Right cardiac atrium (tissue), 5 donors: ENCODE measurements at regions not wholly inside any gene's neighbourhood (a gene's known extent, or its start where the extent isn't known, plus 50 kb on each side); places are given as distances from the start of the nearest gene placed in this dataset.
"Not testable (repeated sequence)": the region's sequence is repeated elsewhere in the genome, so short reads cannot be mapped to it uniquely, and the experiment has no call there.

ENCODE experiments used
- ATAC-seq, 2 donors: fragments of 200-7000 bp; cut with Tn5 transposase; one replicate each; pipeline versions ENCODE4 v1.8.0 to v1.9.1; 2020; ENCODE audit warnings: moderate library complexity in 2 of 2, mild to moderate bottlenecking in 1 of 2
- DNase-seq, 3 donors: peaks; one replicate each; pipeline ENCODE4 v3.0.0-alpha.2; 2020
- H3K27ac ChIP-seq: one replicate; pipeline ENCODE4 v1.5.1; 2013; ENCODE audit warnings: mild to moderate bottlenecking, low read length, control low read depth, moderate library complexity
- H3K27me3 ChIP-seq: one replicate; pipeline ENCODE4 v1.6.1; 2013; ENCODE audit not compliant: control insufficient read depth, insufficient read depth
- H3K4me1 ChIP-seq: one replicate; pipeline ENCODE4 v1.6.1; 2013; ENCODE audit warnings: low read length; ENCODE audit not compliant: control insufficient read depth, insufficient read depth
- H3K4me3 ChIP-seq: one replicate; pipeline ENCODE4 v1.5.1; 2013; ENCODE audit warnings: low read length, control low read depth
- H3K9me3 ChIP-seq: one replicate; pipeline ENCODE4 v1.6.1; 2013; ENCODE audit warnings: low read length; ENCODE audit not compliant: control insufficient read depth
- WGBS: extraction: QIAGEN DNeasy Blood & Tissue Kit; methylation state at CpG from one replicate; pipeline ENCODE4 v1.1.7; 2013; 5-methylcytosine and 5-hydroxymethylcytosine counted together
- intact Hi-C, 4 donors: fragments of 100-400 bp; cut with DNase I; formaldehyde crosslinking; loops; one replicate each; pipeline versions ENCODE4 v1.11.0 to v1.14.0; 2022 to 2023
- donor health status: healthy with polysubstance abuse.
- donor health status: DM: no; HTN: yes; CAD: no.
- donor health status: DM: no; HTN: no; CAD: no.
- donor health status: DM: no; HTN: yes; CAD: no; lungs with severe emphysema.
- donor health status: DM: yes; HTN: yes; CAD: no.

DNA sequence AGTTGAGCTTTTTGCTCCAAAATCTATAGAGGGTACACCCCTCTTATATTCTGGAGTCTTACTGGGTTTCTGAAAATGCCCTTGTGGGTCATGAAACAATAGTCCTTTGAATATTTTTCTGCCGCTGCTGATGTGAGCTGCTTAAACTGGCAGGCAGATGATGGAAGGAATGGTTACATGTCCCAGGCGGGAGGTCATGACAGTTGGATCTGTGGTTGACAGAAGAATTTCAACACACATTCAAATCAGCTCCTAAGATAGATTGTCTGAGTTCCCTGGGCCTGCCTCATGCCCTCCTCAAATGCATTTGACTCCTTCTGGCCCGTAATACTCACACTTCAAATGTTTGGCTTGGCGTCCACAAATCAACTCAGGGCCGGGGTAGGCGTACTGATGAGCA is 105.0 kb upstream of the IKBKE start:
- H3K4me1 ChIP-seq, DNase-seq: not testable (repeated sequence)
- ATAC-seq = peak; percentile 69 to 74

DNA sequence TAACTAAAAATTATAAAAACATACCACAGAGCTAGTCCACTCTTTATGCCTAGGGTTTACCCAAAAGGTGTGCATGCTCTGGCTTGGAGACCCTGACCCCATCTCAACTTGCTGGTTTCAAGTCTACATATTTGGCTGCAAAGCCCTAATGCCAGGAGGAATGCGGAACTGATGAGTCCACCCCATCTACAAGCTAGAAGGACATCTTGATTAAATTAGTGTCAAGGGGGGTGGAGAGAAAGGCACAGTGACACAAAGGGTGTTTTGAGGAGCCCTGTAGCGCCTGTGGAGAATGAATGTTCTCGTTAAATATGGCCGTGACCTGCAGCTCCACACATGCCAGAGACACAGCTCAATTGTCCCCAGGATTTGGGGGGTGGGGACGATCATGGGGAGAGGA is 104.1 kb upstream of the IKBKE start:
- intact Hi-C loops, H3K27ac ChIP-seq, H3K27me3 ChIP-seq, H3K4me3 ChIP-seq, DNase-seq, H3K4me1 ChIP-seq, H3K9me3 ChIP-seq: not testable (repeated sequence)
- ATAC-seq = peak; percentile 29 to 37
- 76% methylated on average over 4 of the region's 5 CpGs for WGBS

More for the DNA sequence above, 105.0 kb upstream of the IKBKE start:
- H3K27me3 ChIP-seq, intact Hi-C loops, H3K27ac ChIP-seq, H3K4me3 ChIP-seq, H3K9me3 ChIP-seq: not testable (repeated sequence)
- WGBS = 54% methylated on average over 6 of the region's 6 CpGs

DNA sequence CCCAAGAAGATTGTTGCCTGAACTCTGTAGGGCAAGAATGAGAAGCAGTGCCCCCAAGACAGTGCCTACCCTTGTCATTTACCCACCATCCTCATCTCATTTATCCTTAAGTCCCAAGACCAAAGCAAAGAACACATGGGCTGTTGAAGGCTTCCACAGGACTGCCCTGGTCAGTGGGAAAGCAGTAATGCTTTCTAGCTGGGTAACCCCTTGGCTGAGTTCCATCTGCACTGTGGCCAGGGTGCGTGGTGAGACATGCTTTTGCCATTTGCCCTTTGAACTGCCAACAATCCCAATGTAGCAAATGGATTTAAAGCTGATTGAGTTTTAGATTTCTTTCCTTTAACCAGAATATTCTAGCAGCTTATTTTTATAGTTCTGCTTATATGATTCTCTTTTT is 103.5 kb upstream of the IKBKE start:
- DNase-seq, H3K4me1 ChIP-seq, intact Hi-C loops, H3K27me3 ChIP-seq, H3K27ac ChIP-seq, H3K9me3 ChIP-seq, H3K4me3 ChIP-seq: not testable (repeated sequence)
- no CpG with 5 or more reads among the region's 1 CpG for WGBS
- ATAC-seq = peak in 1 of 2 donors; percentile 40

DNA sequence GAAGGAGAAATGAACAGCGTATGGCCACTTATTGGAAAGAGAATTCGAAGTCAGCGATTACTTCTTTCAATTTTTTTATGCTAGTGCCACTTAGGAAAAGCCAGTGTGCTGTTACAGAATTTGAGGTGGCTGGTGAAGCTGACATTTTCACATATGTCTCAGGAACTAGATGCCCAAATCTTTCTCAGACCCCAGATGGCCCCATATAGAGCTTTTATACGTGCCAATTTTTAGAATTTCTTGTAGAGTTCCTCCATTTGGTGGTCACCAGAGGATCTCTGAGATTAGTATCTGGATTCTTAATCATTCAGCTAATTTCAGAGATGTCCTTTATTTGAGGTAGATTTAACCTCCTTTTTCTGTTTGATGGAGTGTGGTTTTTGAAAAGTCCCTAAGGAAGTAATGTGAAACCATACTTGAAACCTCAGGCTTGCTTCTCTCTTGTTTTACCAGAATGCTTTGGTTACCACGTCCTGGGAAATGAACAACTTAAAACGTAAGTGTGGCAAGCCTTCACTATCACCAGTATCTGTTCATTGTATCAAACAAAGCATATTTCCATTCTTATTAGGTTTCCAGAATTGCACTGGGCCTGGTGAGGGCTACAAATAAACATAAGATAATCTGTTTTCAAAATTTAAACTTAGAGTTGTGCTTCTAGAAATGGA is 102.2 kb upstream of the IKBKE start:
- DNase-seq, H3K27ac ChIP-seq, H3K9me3 ChIP-seq, intact Hi-C loops, ATAC-seq, H3K27me3 ChIP-seq, H3K4me3 ChIP-seq, H3K4me1 ChIP-seq: not testable (repeated sequence)
- WGBS = 79% methylated on average over 3 of the region's 6 CpGs

DNA sequence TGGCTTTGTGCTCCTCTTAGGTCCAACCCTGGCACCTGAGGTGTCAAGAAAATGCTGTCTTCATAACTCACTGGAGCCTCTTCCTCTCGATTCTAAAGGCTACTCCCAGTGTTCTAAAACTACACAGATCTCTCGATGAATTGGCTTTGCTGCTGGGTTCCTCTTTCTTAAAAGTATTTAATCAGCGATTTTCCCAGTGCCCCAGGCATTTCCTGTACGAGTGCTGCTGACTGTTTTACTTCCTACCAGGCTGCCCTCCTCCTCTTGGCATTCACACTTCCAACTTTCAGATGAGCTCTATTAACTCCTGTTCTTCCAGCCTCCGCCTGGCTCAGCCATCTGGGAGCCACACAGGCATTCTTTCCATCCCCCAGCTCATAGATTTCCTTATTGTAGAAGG is 95.6 kb upstream of the IKBKE start:
- no CpG with 5 or more reads among the region's 5 CpGs for WGBS
- H3K4me1 ChIP-seq, H3K4me3 ChIP-seq, intact Hi-C loops, H3K27me3 ChIP-seq, H3K9me3 ChIP-seq, H3K27ac ChIP-seq, DNase-seq: not testable (repeated sequence)
- ATAC-seq = peak; percentile 69 to 76

DNA sequence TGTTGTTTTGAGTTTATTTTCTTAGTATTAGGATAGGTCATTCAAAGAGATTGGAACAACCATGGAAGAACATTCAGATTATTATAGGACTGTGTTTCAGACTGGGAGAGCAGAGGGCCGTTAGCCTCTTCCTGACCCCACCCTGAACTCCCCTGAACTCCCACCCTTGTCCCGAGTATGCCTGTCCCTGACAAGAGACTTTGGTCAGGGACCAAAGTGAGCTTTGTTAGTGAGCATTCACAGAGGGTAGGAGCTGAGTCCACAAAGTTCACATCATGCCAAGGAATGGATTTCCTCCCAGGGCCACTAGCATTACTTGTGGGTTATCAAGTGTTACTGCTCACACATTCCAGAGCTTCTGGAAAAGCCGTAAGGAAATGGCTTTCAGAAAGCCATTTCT is 94.7 kb upstream of the IKBKE start:
- intact Hi-C loops, H3K27ac ChIP-seq, H3K9me3 ChIP-seq, H3K27me3 ChIP-seq, H3K4me3 ChIP-seq, H3K4me1 ChIP-seq, DNase-seq: not testable (repeated sequence)
- ATAC-seq = peak; percentile 52 to 61
- 14% methylated on average over 2 of the region's 3 CpGs for WGBS

DNA sequence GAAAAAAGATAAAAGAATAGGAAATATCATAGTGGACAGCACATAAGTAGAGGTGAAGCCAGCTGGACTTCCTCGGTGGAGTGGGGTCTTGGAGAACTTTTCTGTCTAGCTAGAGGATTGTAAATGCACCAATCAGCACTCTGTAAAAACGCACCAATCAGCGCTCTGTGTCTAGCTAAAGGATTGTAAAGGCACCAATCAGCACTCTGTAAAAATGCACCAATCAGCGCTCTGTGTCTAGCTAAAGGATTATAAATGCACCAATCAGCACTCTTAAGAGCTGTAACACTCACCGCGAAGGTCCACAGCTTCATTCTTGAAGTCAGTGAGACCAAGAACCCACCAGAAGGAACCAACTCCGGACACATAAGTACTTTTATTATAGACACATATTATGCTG is 91.8 kb upstream of the IKBKE start:
- DNase-seq, ATAC-seq, H3K4me1 ChIP-seq, intact Hi-C loops, H3K27me3 ChIP-seq, H3K9me3 ChIP-seq, H3K4me3 ChIP-seq, H3K27ac ChIP-seq: not testable (repeated sequence)
- 97% methylated on average over 7 of the region's 7 CpGs for WGBS

DNA sequence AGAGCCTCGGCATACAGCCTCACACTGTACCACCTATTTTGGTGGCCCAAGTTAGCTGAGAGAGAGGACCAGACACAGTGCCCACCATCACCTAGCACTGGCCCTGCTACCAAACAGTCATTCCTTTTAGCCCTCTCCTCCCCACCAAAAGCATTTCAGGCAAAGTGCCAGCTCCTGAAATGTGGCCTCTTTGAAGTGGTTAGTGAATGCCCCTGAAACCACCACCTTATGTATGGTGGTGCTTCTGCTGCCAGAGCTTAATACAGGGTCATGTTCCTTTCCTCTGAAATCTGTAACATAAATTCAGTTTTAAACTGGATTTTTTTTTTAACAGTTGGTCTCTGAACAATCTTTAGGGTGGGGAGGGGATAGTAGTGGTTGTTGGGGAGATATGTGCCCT is 91.0 kb upstream of the IKBKE start:
- DNase-seq, H3K27me3 ChIP-seq, H3K4me3 ChIP-seq, H3K9me3 ChIP-seq, H3K4me1 ChIP-seq, H3K27ac ChIP-seq, ATAC-seq, intact Hi-C loops: not testable (repeated sequence)
- WGBS = no CpG with 5 or more reads among the region's 1 CpG

DNA sequence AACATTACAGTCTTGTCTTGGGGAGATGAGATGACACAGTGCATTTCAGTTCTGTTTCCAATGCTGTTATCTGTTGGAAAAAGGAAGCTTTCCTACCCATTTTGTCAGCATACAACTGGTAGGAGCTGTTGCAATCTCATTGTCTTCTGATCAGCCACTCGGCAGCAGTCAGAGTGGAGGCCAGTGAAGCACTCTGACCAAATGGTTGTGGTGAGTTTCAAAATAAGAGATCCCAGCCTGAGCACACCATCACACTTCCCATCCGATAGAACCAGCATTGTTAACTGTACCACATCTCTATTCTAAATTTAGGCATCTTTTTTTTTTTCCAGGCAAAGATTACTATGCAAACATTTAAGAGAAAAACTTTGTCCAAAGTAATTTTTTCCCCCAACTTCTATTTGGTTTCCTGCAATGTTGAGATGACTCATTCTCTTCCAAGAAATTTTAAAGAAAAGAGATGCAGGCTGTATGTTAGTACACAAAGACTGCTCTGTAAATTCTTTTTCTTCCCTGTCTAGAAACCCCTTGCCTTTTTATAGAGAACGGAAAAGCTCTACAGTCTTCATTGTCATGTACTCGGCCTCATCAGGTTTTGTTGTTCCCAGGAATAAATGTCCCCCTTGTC is 90.0 kb upstream of the IKBKE start:
- H3K27me3 ChIP-seq, H3K4me3 ChIP-seq, intact Hi-C loops, H3K9me3 ChIP-seq, H3K27ac ChIP-seq, H3K4me1 ChIP-seq, DNase-seq: not testable (repeated sequence)
- 23% methylated on average over 2 of the region's 4 CpGs for WGBS
- peak; percentile 32 to 76 for ATAC-seq

DNA sequence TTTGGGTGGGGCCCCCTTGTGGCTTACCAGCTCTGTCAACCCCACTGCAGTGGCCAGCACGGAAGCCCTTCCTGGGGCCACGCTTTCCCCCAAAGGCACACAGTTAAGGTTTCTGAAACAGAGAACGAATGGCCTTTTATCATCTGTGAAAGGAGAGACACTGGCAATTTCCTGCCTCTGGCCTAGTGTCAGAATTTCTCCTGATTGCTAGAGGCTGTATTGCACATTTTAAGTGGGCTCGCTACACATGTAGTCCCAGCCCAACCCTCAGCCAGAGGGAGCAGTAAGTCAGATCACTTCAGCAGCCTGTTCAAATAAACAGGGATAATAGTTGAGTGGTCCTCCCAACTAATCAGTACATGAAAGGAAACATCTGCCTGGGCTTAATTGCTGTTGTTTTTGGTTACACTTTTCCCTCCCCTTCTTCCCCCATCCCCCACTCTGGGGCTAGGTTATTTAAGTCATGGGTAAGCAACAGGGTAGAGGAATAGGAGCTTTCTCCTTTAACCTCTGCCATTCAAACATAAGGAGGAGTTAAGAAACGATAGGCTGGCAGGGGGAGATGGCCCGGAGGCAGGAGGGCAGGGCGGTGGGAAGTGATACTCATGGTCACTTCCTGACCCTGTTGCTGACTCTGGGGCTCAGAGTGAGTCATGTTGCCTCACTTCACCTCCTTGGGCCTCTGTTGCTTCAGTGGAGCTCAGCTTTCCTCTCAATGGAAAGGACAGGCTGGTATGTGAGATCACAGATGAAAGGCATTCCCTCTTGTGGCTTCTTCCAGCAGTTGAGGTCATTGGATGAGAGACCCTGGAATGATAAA is 89.3 kb upstream of the IKBKE start:
- H3K27me3 ChIP-seq, intact Hi-C loops, H3K4me1 ChIP-seq, H3K4me3 ChIP-seq, H3K27ac ChIP-seq, H3K9me3 ChIP-seq: not testable (repeated sequence)
- WGBS = 8% methylated on average over 1 of the region's 7 CpGs
- DNase-seq (peak in 2 of 3 donors; percentile 9 to 25), ATAC-seq (peak; percentile 83 to 90)
